GM20000 (cell line): ENCODE measurements at regions not wholly inside any gene's neighbourhood (a gene's known extent, or its start where the extent isn't known, plus 50 kb on each side); places are given as distances from the start of the nearest gene placed in this dataset.

Experiments used
- DNase-seq: peaks from one replicate; pipeline ENCODE4 v3.0.0; 2012; ENCODE audit warnings: low spot score
- TF ChIP-seq, protein P1 (sequence below): IDR thresholded peaks from 2 replicates; pipeline ENCODE4 v1.5.1; 2012; ENCODE audit warnings: mild to moderate bottlenecking, control low read depth; ENCODE audit errors: extremely low read depth, missing control alignments

GRCh38 chr10:35928748-35929147 is 286.7 kb upstream of the FZD8 start:
- TF ChIP-seq, protein P1, sequence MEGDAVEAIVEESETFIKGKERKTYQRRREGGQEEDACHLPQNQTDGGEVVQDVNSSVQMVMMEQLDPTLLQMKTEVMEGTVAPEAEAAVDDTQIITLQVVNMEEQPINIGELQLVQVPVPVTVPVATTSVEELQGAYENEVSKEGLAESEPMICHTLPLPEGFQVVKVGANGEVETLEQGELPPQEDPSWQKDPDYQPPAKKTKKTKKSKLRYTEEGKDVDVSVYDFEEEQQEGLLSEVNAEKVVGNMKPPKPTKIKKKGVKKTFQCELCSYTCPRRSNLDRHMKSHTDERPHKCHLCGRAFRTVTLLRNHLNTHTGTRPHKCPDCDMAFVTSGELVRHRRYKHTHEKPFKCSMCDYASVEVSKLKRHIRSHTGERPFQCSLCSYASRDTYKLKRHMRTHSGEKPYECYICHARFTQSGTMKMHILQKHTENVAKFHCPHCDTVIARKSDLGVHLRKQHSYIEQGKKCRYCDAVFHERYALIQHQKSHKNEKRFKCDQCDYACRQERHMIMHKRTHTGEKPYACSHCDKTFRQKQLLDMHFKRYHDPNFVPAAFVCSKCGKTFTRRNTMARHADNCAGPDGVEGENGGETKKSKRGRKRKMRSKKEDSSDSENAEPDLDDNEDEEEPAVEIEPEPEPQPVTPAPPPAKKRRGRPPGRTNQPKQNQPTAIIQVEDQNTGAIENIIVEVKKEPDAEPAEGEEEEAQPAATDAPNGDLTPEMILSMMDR, result no peak
- no peak for DNase-seq

GRCh38 chr10:35927990-35928488 is 285.9 kb upstream of the FZD8 start:
- TF ChIP-seq, protein P1, result no peak
- no peak for DNase-seq

DNA sequence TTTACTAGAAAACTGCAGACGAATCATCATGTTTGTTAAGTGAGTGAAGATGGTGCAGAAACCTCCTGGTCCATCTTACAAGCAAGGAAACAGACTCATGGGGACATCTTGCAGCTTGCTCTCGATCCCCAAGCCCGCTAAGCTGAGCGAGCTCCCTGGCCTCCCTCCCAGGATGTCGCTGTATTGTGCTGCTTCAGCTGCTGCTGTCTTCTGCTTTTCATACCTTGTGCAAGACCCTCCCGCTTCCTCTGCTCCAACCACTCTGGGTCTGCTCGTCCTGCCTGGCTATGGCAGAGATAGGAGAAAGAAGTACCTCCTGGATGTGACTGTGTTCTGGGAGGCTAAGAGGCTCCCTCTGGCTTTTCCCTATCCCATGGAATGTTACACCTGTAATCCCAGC is 285.2 kb upstream of the FZD8 start:
- no peak for DNase-seq
- TF ChIP-seq, protein P1, result no peak

GRCh38 chr10:35926846-35927245 is 284.8 kb upstream of the FZD8 start:
- TF ChIP-seq, protein P1, result no peak
- DNase-seq, result no peak

DNA sequence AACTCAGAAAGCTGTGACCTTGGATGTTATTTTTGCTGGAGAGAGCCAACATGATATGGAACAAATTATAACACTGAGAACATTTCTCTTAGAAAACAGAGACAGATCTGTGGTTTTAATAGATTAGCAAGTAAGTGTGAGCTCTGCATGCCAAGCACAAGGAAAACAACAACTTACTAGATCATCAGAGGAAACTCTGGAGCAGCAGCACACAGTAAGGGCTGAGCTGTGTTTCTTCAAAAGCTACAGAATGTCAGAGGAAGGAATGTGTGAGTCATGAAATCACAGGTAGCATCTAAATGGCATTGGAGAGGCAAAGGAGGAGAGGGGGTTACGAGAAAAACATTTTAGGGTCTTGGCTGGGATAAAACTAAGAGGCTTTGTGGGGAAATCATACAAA is 283.4 kb upstream of the FZD8 start:
- no peak for DNase-seq

GRCh38 chr10:35924759-35925158 is 282.7 kb upstream of the FZD8 start:
- no peak for DNase-seq
- TF ChIP-seq, protein P1, result no peak

More for the DNA sequence above, 283.4 kb upstream of the FZD8 start:
- TF ChIP-seq, protein P1, result no peak

- DNase-seq, result no peak
- TF ChIP-seq, protein P1, result no peak
These were observed 280.9 kb upstream of the FZD8 start for GRCh38 chr10:35922876-35923600.
